Endothelial cell of umbilical vein (primary cell): ENCODE measurements at regions not wholly inside any gene's neighbourhood (a gene's known extent, or its start where the extent isn't known, plus 50 kb on each side); places are given as distances from the start of the nearest gene placed in this dataset.

ENCODE experiments used
- BruUV-seq: library from RNA; stranded (reverse); fragments of 400-500 nt; replicated peaks from 2 replicates; lab custom pipeline; 2021; lab: Mats Ljungman, UMichigan
- CTCF ChIA-PET: fragments of 300-600, 350-600 bp; sonication (Branson Sonifier 250); formaldehyde crosslinking; loops from one replicate; lab custom pipeline; 2021; ENCODE audit warnings: antibody characterized with exemption, inconsistent platforms; lab: Charles Lee
- POLR2A ChIA-PET: fragments of 300-600, 350-600 bp; sonication (Branson Sonifier 250); formaldehyde crosslinking; loops from one replicate; lab custom pipeline; 2021; ENCODE audit warnings: antibody characterized with exemption, inconsistent platforms; lab: Charles Lee
- DNase-seq: peaks from one replicate; pipeline ENCODE4 v3.0.0-alpha.2; 2011; ENCODE audit warnings: low read depth, low spot score
- FAIRE-seq: peaks from 2 replicates; lab custom pipeline; 2011; peaks lifted over from hg19 to GRCh38; lab: Jason Lieb, UNC
- H2AFZ ChIP-seq: 2 replicates; pipeline ENCODE4 v1.6.0; 2012; ENCODE audit warnings: low read depth, low read length, control low read depth, inconsistent platforms
- H3K27ac ChIP-seq: 2 replicates; pipeline ENCODE4 v1.5.1; 2011; ENCODE audit warnings: low read depth, mild to moderate bottlenecking, control low read depth, low read length, moderate library complexity; ENCODE audit not compliant: insufficient read depth
- H3K27me3 ChIP-seq, 2 experiments: 2 replicates each; pipeline versions ENCODE4 v1.6.0 to v1.6.1; 2011; ENCODE audit warnings: low read length in 2 of 2, mixed read lengths in 1 of 2; ENCODE audit not compliant: control insufficient read depth in 2 of 2, insufficient read depth in 2 of 2
- H3K36me3 ChIP-seq, 2 experiments: 2 replicates in 1 of 2; 3 replicates in 1 of 2; pipeline ENCODE4 v1.5.1; 2011; ENCODE audit warnings: low read length in 2 of 2, mild to moderate bottlenecking in 1 of 2, moderate library complexity in 1 of 2; ENCODE audit not compliant: control insufficient read depth in 2 of 2, insufficient read depth in 2 of 2; ENCODE audit errors: extremely low read depth in 1 of 2
- H3K4me1 ChIP-seq: 3 replicates; pipeline ENCODE4 v1.5.1; 2011; ENCODE audit warnings: mild to moderate bottlenecking, low read length; ENCODE audit not compliant: control insufficient read depth, insufficient read depth; ENCODE audit errors: extremely low read depth
- H3K4me2 ChIP-seq: 2 replicates; pipeline ENCODE4 v1.6.1; 2011; ENCODE audit warnings: low read length, control low read depth, mixed read lengths; ENCODE audit not compliant: insufficient read depth
- H3K4me3 ChIP-seq, 3 experiments: fragments of 200-600 bp in 1 of 3; sonication (generic), shearing (Covaris generic) in 1 of 3; replicated peaks in 1 of 3; 2 replicates each; pipeline ENCODE4 v1.5.1; 2011 to 2016; ENCODE audit warnings: control low read depth in 3 of 3, low read length in 3 of 3, mild to moderate bottlenecking in 2 of 3, inconsistent platforms in 1 of 3, low read depth in 1 of 3, moderate library complexity in 1 of 3; ENCODE audit not compliant: insufficient read depth in 1 of 3
- H3K79me2 ChIP-seq: 2 replicates; pipeline ENCODE4 v1.6.0; 2012; ENCODE audit warnings: low read length, inconsistent platforms; ENCODE audit not compliant: control insufficient read depth, insufficient read depth
- H3K9ac ChIP-seq: replicated peaks from 2 replicates; pipeline ENCODE3; 2011; ENCODE audit warnings: low read length, control low read depth; ENCODE audit not compliant: insufficient read depth; ENCODE audit errors: extremely low read depth
- H3K9me1 ChIP-seq: replicated peaks from 3 replicates; pipeline ENCODE4 v1.6.0; 2011; ENCODE audit warnings: mild to moderate bottlenecking, low read length; ENCODE audit not compliant: control insufficient read depth, insufficient read depth; ENCODE audit errors: extremely low read depth
- H3K9me3 ChIP-seq: replicated peaks from 2 replicates; pipeline ENCODE4 v1.5.1; 2012; ENCODE audit warnings: low read length, inconsistent platforms; ENCODE audit not compliant: control insufficient read depth, insufficient read depth
- H4K20me1 ChIP-seq: replicated peaks from 2 replicates; pipeline ENCODE3; 2011; ENCODE audit warnings: mild to moderate bottlenecking, low read length; ENCODE audit not compliant: control insufficient read depth, insufficient read depth; ENCODE audit errors: extremely low read depth
- EZH2 ChIP-seq: IDR thresholded peaks from 2 replicates; pipeline ENCODE4 v1.6.1; 2012; ENCODE audit warnings: borderline replicate concordance, low read depth, mild to moderate bottlenecking, moderate library complexity, low read length, inconsistent platforms; ENCODE audit not compliant: severe bottlenecking
- GATA2 ChIP-seq: IDR thresholded peaks from 2 replicates; pipeline ENCODE4 v1.7.0; 2011; ENCODE audit warnings: low read depth, mild to moderate bottlenecking, moderate library complexity, mixed read lengths, low read length; ENCODE audit not compliant: insufficient read length, insufficient read depth
- JUN ChIP-seq: IDR thresholded peaks from 2 replicates; pipeline ENCODE4 v1.6.1; 2011; ENCODE audit warnings: borderline replicate concordance, low read depth; ENCODE audit not compliant: insufficient read length, insufficient read depth
- MYC ChIP-seq: IDR thresholded peaks from one replicate; pipeline ENCODE4 v1.6.1; 2011; ENCODE audit warnings: mild to moderate bottlenecking, low read depth, low read length
- POLR2AphosphoS5 ChIP-seq: IDR thresholded peaks from 2 replicates; pipeline ENCODE4 v1.6.1; 2012; ENCODE audit warnings: low read depth, mild to moderate bottlenecking, control low read depth, low read length, moderate library complexity; ENCODE audit not compliant: insufficient read depth
- dilution Hi-C: fragments of 300-500 bp; cut with MboI; formaldehyde crosslinking; loops from one replicate; pipeline ENCODE4 v1.15.0; 2019; ENCODE audit warnings: low sequenced_read_pairs; ENCODE audit not compliant: extremely low pct_ligation_motif_present
- intact Hi-C: fragments of 100-400 bp; cut with micrococcal nuclease; formaldehyde crosslinking; loops from one replicate; pipeline ENCODE4 v1.10.0; 2022
- TF ChIP-seq, protein P1 (sequence below), 2 donors: IDR thresholded peaks; 1 replicate in 1 of 2; 2 replicates in 1 of 2; pipeline ENCODE4 v1.5.1; 2011; ENCODE audit warnings: low read length in 2 of 2, mild to moderate bottlenecking in 2 of 2, moderate library complexity in 2 of 2, control low read depth in 1 of 2, inconsistent platforms in 1 of 2, low read depth in 1 of 2; ENCODE audit not compliant: insufficient read depth in 1 of 2; ENCODE audit errors: extremely low read depth in 1 of 2

DNA sequence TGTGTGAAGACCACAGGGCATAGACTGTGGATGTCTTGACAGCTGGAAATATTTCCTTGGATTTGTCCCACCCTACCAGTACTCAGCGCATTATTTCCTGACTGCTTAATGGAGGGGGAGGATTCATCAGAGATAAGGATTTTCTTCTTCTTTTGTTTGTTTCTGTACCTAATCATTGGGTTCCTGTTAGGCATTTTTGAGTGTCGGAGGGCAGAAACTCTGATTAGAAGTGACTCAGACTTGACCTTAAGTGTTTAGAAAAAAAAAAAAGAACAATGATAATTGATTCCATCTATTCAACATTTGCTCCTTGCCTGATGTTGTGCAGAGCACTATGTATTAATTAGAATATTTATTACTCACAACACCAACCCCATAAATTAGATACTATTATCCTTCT lies 78.5 kb upstream of the SYNPR start:
- no peaks in the 10 kb centered on the region for H3K79me2 ChIP-seq
- CTCF ChIA-PET = no interaction called here
- no peaks in the 10 kb centered on the region for H3K27me3 ChIP-seq
- no peaks in the 10 kb centered on the region for H4K20me1 ChIP-seq
- H3K27ac ChIP-seq = no peak overlapping the region
- FAIRE-seq (no peak), DNase-seq (no peak)
- POLR2A ChIA-PET = no interaction called here
- no peak overlapping the region for H3K4me2 ChIP-seq
- H2AFZ ChIP-seq = no peak overlapping the region
- no peaks in the 10 kb centered on the region for H3K4me1 ChIP-seq
- no peak overlapping the region for H3K4me3 ChIP-seq
- no peaks in the 10 kb centered on the region for H3K36me3 ChIP-seq
- no TSS peak for BruUV-seq
- TF ChIP-seq MYC (no peak), EZH2 (no peak), POLR2AphosphoS5 (no peak), GATA2 (no peak)
- TF ChIP-seq, protein P1, sequence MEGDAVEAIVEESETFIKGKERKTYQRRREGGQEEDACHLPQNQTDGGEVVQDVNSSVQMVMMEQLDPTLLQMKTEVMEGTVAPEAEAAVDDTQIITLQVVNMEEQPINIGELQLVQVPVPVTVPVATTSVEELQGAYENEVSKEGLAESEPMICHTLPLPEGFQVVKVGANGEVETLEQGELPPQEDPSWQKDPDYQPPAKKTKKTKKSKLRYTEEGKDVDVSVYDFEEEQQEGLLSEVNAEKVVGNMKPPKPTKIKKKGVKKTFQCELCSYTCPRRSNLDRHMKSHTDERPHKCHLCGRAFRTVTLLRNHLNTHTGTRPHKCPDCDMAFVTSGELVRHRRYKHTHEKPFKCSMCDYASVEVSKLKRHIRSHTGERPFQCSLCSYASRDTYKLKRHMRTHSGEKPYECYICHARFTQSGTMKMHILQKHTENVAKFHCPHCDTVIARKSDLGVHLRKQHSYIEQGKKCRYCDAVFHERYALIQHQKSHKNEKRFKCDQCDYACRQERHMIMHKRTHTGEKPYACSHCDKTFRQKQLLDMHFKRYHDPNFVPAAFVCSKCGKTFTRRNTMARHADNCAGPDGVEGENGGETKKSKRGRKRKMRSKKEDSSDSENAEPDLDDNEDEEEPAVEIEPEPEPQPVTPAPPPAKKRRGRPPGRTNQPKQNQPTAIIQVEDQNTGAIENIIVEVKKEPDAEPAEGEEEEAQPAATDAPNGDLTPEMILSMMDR (IDR thresholded peaks at IDR 0.05; ENCODE audit: extremely low read depth in 1 of 2, insufficient read depth in 1 of 2, low read depth in 1 of 2, low read length in 2 of 2) = no peak
- dilution Hi-C loops (no loop called here), intact Hi-C loops (no loop called here)
- H3K9me3 ChIP-seq = no peaks in the 10 kb centered on the region
- H3K9ac ChIP-seq = no peak overlapping the region
- H3K9me1 ChIP-seq = no peaks in the 10 kb centered on the region

GRCh38 chr3:63202529-63202928 lies 75.6 kb upstream of the SYNPR start:
- BruUV-seq = no TSS peak
- no peaks in the 10 kb centered on the region for H3K4me1 ChIP-seq
- no peak for TF ChIP-seq MYC
- no peak for TF ChIP-seq POLR2AphosphoS5
- TF ChIP-seq JUN = no peak
- dilution Hi-C loops (no loop called here), intact Hi-C loops (no loop called here)
- no peaks in the 10 kb centered on the region for H3K9me3 ChIP-seq
- FAIRE-seq (no peak), DNase-seq (no peak)
- no peak overlapping the region for H2AFZ ChIP-seq
- ChIA-PET CTCF (no interaction called here), POLR2A (no interaction called here)
- H3K36me3 ChIP-seq = no peaks in the 10 kb centered on the region
- H4K20me1 ChIP-seq = no peaks in the 10 kb centered on the region
- no peaks in the 10 kb centered on the region for H3K9me1 ChIP-seq
- H3K9ac ChIP-seq = no peak overlapping the region
- no peak overlapping the region for H3K4me2 ChIP-seq
- H3K79me2 ChIP-seq = no peaks in the 10 kb centered on the region
- H3K4me3 ChIP-seq = no peak overlapping the region
- no peak overlapping the region for H3K27ac ChIP-seq
- H3K27me3 ChIP-seq = no peaks in the 10 kb centered on the region
